GM23338 (cell line): ENCODE measurements at regions not wholly inside any gene's neighbourhood (a gene's known extent, or its start where the extent isn't known, plus 50 kb on each side); places are given as distances from the start of the nearest gene placed in this dataset.
A peak's percentile ranks its signal among the peaks of the same experiment; 100 is the strongest.

ENCODE experiments used
- ATAC-seq: fragments of 200-7000 bp; cut with Tn5 transposase; 3 replicates; pipeline ENCODE4 v1.9.1; 2020
- DNase-seq: peaks from one replicate; pipeline ENCODE4 v3.0.0-alpha.2; 2015; ENCODE audit warnings: low spot score
- H2AFZ ChIP-seq: fragments of 200-600 bp; sonication (generic); 2 replicates; pipeline ENCODE4 v1.8.0; 2016; ENCODE audit warnings: antibody characterized with exemption, mild to moderate bottlenecking, moderate library complexity
- H3F3A ChIP-seq: fragments of 200-600 bp; sonication (generic); replicated peaks from 2 replicates; pipeline ENCODE4 v1.8.0; 2017; ENCODE audit warnings: antibody characterized with exemption, mixed run types, low read depth
- H3K27ac ChIP-seq: fragments of 200-600 bp; sonication (generic); 2 replicates; pipeline ENCODE4 v1.6.1; 2016; ENCODE audit warnings: low read depth
- H3K27me3 ChIP-seq: fragments of 200-600 bp; sonication (generic); 2 replicates; pipeline ENCODE4 v1.8.0; 2016; ENCODE audit warnings: mild to moderate bottlenecking, mixed run types, moderate library complexity; ENCODE audit not compliant: insufficient read depth
- H3K36me3 ChIP-seq: fragments of 200-600 bp; sonication (generic); 2 replicates; pipeline ENCODE4 v1.8.0; 2016; ENCODE audit warnings: mild to moderate bottlenecking; ENCODE audit not compliant: insufficient read depth
- H3K4me1 ChIP-seq: fragments of 200-600 bp; sonication (generic); 2 replicates; pipeline ENCODE4 v1.8.0; 2016; ENCODE audit warnings: mild to moderate bottlenecking, moderate library complexity; ENCODE audit not compliant: insufficient read depth
- H3K4me2 ChIP-seq: fragments of 200-600 bp; sonication (generic); 2 replicates; pipeline ENCODE4 v1.7.1; 2017; ENCODE audit warnings: mixed run types
- H3K4me3 ChIP-seq: fragments of 200-600 bp; sonication (generic); 2 replicates; pipeline ENCODE4 v1.6.1; 2016; ENCODE audit warnings: mixed run types
- H3K79me2 ChIP-seq: fragments of 200-600 bp; sonication (generic); replicated peaks from 2 replicates; pipeline ENCODE4 v1.8.0; 2017; ENCODE audit warnings: mild to moderate bottlenecking; ENCODE audit not compliant: insufficient read depth
- H3K9me2 ChIP-seq: fragments of 200-600 bp; sonication (generic); 2 replicates; pipeline ENCODE4 v1.8.0; 2017; ENCODE audit not compliant: insufficient read depth
- H4K20me1 ChIP-seq: fragments of 200-600 bp; sonication (generic); replicated peaks from 2 replicates; pipeline ENCODE4 v1.8.0; 2017; ENCODE audit warnings: mild to moderate bottlenecking; ENCODE audit not compliant: insufficient read depth
- H3K27ac Mint-ChIP-seq: 2 replicates; pipeline ENCODE4 v1.8.0; 2020; ENCODE audit warnings: inconsistent platforms, mild to moderate bottlenecking, moderate library complexity, mixed read lengths
- H3K27me3 Mint-ChIP-seq: 3 replicates; pipeline ENCODE4 v1.8.0; 2022; ENCODE audit warnings: low read depth, mild to moderate bottlenecking, moderate library complexity, mixed read lengths, inconsistent platforms; ENCODE audit not compliant: insufficient read depth, poor library complexity
- H3K36me3 Mint-ChIP-seq: 3 replicates; pipeline ENCODE4 v1.8.0; 2021; ENCODE audit warnings: low read depth, mild to moderate bottlenecking, inconsistent platforms, moderate library complexity, mixed read lengths
- H3K4me1 Mint-ChIP-seq: 3 replicates; pipeline ENCODE4 v1.8.0; 2020; ENCODE audit warnings: mild to moderate bottlenecking, inconsistent platforms, mixed read lengths
- H3K4me3 Mint-ChIP-seq: 3 replicates; pipeline ENCODE4 v1.8.0; 2021; ENCODE audit warnings: moderate library complexity, mild to moderate bottlenecking, inconsistent platforms, mixed read lengths
- H3K9me3 Mint-ChIP-seq: 3 replicates; pipeline ENCODE4 v1.8.0; 2020; ENCODE audit warnings: moderate library complexity, mild to moderate bottlenecking, inconsistent platforms, mixed read lengths
- EZH2 ChIP-seq: fragments of 200-600 bp; sonication (generic); IDR thresholded peaks from one replicate; pipeline ENCODE4 v1.8.0; 2017; ENCODE audit warnings: antibody characterized with exemption, mild to moderate bottlenecking, low read depth; ENCODE audit not compliant: unreplicated experiment
- EZH2phosphoT487 ChIP-seq: fragments of 200-600 bp; sonication (generic); IDR thresholded peaks from one replicate; pipeline ENCODE4 v1.8.1; 2018; ENCODE audit warnings: antibody characterized with exemption; ENCODE audit not compliant: unreplicated experiment
- JUNB ChIP-seq: IDR thresholded peaks from one replicate; pipeline ENCODE4 v1.6.1; 2016; ENCODE audit warnings: antibody characterized with exemption; ENCODE audit not compliant: unreplicated experiment
- NANOG ChIP-seq: IDR thresholded peaks from 2 replicates; pipeline ENCODE4 v1.6.1; 2016; ENCODE audit warnings: antibody characterized with exemption, borderline replicate concordance
- POLR2AphosphoS5 ChIP-seq: IDR thresholded peaks from 2 replicates; pipeline ENCODE4 v1.6.1; 2016; ENCODE audit warnings: antibody characterized with exemption, low read depth
- STAT1 ChIP-seq: IDR thresholded peaks from one replicate; pipeline ENCODE4 v1.6.1; 2016; ENCODE audit warnings: antibody characterized with exemption; ENCODE audit not compliant: unreplicated experiment
- ZNF114 ChIP-seq: fragments of 250-450 bp; sonication (Bioruptor Pico); IDR thresholded peaks from 2 replicates; pipeline ENCODE4 v1.5.0; 2020; ENCODE audit warnings: mild to moderate bottlenecking, moderate library complexity
- ZNF331 ChIP-seq: fragments of 250-450 bp; sonication (Bioruptor Pico); IDR thresholded peaks from 2 replicates; pipeline ENCODE4 v1.5.0; 2020; ENCODE audit warnings: low read depth, mild to moderate bottlenecking, moderate library complexity
- TF ChIP-seq, protein P1 (sequence below), 2 experiments: fragments of 200-600 bp in 1 of 2; sonication (generic) in 1 of 2; conservative IDR thresholded peaks; 2 replicates each; pipeline versions ENCODE4 v1.5.1 to v1.6.1; 2016 to 2017; ENCODE audit warnings: antibody characterized with exemption in 2 of 2, low read depth in 2 of 2, mild to moderate bottlenecking in 2 of 2, moderate library complexity in 1 of 2
- TF ChIP-seq, protein P2 (sequence below): IDR thresholded peaks from one replicate; pipeline ENCODE4 v1.6.1; 2018; ENCODE audit warnings: antibody characterized with exemption; ENCODE audit not compliant: unreplicated experiment
- TF ChIP-seq, protein P3 (sequence below): IDR thresholded peaks from 2 replicates; pipeline ENCODE4 v1.6.1; 2016; ENCODE audit warnings: antibody characterized with exemption

DNA sequence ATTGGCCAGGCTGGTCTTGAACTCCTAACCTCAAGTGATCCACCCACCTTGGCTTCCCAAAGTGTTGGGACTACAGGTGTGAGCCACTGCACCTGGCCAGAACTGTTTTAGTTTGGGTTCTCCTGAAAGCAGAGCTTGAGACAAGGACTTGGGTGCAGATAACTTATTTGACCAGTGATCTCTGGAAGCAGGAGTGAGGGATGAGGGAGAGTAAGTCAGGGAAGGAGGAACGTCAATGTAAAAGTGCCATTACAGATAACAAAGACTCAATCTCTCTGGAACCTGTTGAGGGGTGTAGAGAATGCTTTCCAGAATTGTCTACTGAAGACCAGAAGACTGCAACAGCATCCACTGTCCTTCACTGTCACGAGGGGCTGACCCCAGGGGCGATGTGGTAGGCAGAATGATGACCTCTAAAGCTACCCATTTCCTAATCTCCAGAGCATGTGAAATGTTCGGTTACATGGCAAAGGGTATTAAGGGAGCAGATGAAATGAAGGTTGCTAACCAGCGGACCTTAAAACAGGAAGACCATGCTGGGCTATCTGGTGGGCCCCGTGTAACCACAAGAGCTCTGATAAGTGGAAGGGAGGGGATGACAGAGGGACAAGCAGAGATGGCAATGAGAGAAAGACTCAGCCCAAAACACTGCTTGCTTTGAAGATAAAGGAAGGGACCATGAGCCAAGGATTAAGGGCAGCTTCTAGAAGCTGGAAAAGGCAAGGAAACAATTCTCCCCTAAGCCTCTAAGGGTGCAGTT lies 207.8 kb downstream of the RBM19 start (continued):
- TF ChIP-seq, protein P1, sequence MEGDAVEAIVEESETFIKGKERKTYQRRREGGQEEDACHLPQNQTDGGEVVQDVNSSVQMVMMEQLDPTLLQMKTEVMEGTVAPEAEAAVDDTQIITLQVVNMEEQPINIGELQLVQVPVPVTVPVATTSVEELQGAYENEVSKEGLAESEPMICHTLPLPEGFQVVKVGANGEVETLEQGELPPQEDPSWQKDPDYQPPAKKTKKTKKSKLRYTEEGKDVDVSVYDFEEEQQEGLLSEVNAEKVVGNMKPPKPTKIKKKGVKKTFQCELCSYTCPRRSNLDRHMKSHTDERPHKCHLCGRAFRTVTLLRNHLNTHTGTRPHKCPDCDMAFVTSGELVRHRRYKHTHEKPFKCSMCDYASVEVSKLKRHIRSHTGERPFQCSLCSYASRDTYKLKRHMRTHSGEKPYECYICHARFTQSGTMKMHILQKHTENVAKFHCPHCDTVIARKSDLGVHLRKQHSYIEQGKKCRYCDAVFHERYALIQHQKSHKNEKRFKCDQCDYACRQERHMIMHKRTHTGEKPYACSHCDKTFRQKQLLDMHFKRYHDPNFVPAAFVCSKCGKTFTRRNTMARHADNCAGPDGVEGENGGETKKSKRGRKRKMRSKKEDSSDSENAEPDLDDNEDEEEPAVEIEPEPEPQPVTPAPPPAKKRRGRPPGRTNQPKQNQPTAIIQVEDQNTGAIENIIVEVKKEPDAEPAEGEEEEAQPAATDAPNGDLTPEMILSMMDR (conservative IDR thresholded peaks at IDR 0.05; ENCODE audit: low read depth in 2 of 2), result no peak

- no peak overlapping the region for H3K27ac Mint-ChIP-seq
- no peaks in the 10 kb centered on the region for H4K20me1 ChIP-seq
- no peaks in the 10 kb centered on the region for H3K27me3 ChIP-seq
- no peak overlapping the region for H3K4me3 ChIP-seq
- no peaks in the 10 kb centered on the region for H3K36me3 ChIP-seq
- DNase-seq, result peak; percentile 35
- no peak overlapping the region for H3K4me2 ChIP-seq
- H3K4me1 ChIP-seq, result no peaks in the 10 kb centered on the region
- H3K36me3 Mint-ChIP-seq, result no peaks in the 10 kb centered on the region; the same call in 2 of the 3 replicates
- H3F3A ChIP-seq, result no peaks in the 10 kb centered on the region
- no peaks in the 10 kb centered on the region for H3K9me2 ChIP-seq
- H3K27ac ChIP-seq, result no peak overlapping the region
- no peaks in the 10 kb centered on the region for H3K79me2 ChIP-seq
- peaks cover 4% of the 10 kb centered on the region; the same call in 2 of the 3 replicates for H3K4me1 Mint-ChIP-seq
- H2AFZ ChIP-seq, result no peak overlapping the region
- peaks cover under 1% of the 10 kb centered on the region; the same call in 1 of the 3 replicates for H3K9me3 Mint-ChIP-seq
- ATAC-seq, result peak; percentile 50; the same call in 2 of the 3 replicates
- TF ChIP-seq ZNF114 (CRISPR knock-in tag), result no peak
- TF ChIP-seq, protein P1 (conservative IDR thresholded peaks at IDR 0.05; ENCODE audit: low read depth in 2 of 2), result peak in 1 of 2 experiments; percentile 37; a peak in 2 of 4 replicates
- H3K4me3 Mint-ChIP-seq, result no peak overlapping the region
- peaks cover 6% of the 10 kb centered on the region for H3K27me3 Mint-ChIP-seq
Measured at GRCh38 chr12:113757221-113758002, 208.7 kb downstream of the RBM19 start.

DNA sequence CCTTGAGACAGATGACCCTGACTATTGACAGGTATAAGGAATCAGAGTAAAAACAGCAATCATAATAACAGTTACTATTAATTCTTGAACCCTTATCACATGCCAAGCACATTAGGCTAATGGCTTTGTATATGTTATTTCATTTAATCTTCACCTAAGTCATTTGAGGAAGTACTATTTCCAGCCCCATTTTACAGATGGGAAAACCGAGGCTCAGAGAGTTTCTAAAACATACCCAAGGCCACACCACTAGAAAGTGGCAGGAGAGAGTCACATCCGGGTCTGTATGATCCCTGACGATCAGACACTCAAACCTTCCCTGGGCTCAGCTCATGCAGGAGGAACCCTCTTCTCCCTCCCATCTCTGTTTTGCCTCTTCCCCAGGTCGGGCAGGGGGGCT lies 209.5 kb downstream of the RBM19 start:
- Histone ChIP-seq H3K4me3 (no peak overlapping the region), H3K4me1 (no peaks in the 10 kb centered on the region), H3K27me3 (no peaks in the 10 kb centered on the region), H2AFZ (no peak overlapping the region), H3K79me2 (no peaks in the 10 kb centered on the region), H3K9me2 (no peaks in the 10 kb centered on the region), H4K20me1 (no peaks in the 10 kb centered on the region), H3K36me3 (no peaks in the 10 kb centered on the region), H3K4me2 (no peak overlapping the region), H3K27ac (no peak overlapping the region), H3F3A (no peaks in the 10 kb centered on the region)
- H3K27ac Mint-ChIP-seq, result no peak overlapping the region
- H3K27me3 Mint-ChIP-seq, result peaks cover 7% of the 10 kb centered on the region
- peaks cover 8% of the 10 kb centered on the region for H3K9me3 Mint-ChIP-seq
- no peak overlapping the region for H3K4me3 Mint-ChIP-seq
- no peak for DNase-seq
- ATAC-seq, result no peak
- no peaks in the 10 kb centered on the region for H3K4me1 Mint-ChIP-seq
- H3K36me3 Mint-ChIP-seq, result peaks cover 7% of the 10 kb centered on the region; the same call in 2 of the 3 replicates
- TF ChIP-seq POLR2AphosphoS5, result no peak
- TF ChIP-seq, protein P2, sequence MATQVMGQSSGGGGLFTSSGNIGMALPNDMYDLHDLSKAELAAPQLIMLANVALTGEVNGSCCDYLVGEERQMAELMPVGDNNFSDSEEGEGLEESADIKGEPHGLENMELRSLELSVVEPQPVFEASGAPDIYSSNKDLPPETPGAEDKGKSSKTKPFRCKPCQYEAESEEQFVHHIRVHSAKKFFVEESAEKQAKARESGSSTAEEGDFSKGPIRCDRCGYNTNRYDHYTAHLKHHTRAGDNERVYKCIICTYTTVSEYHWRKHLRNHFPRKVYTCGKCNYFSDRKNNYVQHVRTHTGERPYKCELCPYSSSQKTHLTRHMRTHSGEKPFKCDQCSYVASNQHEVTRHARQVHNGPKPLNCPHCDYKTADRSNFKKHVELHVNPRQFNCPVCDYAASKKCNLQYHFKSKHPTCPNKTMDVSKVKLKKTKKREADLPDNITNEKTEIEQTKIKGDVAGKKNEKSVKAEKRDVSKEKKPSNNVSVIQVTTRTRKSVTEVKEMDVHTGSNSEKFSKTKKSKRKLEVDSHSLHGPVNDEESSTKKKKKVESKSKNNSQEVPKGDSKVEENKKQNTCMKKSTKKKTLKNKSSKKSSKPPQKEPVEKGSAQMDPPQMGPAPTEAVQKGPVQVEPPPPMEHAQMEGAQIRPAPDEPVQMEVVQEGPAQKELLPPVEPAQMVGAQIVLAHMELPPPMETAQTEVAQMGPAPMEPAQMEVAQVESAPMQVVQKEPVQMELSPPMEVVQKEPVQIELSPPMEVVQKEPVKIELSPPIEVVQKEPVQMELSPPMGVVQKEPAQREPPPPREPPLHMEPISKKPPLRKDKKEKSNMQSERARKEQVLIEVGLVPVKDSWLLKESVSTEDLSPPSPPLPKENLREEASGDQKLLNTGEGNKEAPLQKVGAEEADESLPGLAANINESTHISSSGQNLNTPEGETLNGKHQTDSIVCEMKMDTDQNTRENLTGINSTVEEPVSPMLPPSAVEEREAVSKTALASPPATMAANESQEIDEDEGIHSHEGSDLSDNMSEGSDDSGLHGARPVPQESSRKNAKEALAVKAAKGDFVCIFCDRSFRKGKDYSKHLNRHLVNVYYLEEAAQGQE, result no peak
- TF ChIP-seq, protein P3, sequence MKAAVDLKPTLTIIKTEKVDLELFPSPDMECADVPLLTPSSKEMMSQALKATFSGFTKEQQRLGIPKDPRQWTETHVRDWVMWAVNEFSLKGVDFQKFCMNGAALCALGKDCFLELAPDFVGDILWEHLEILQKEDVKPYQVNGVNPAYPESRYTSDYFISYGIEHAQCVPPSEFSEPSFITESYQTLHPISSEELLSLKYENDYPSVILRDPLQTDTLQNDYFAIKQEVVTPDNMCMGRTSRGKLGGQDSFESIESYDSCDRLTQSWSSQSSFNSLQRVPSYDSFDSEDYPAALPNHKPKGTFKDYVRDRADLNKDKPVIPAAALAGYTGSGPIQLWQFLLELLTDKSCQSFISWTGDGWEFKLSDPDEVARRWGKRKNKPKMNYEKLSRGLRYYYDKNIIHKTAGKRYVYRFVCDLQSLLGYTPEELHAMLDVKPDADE, result no peak
- TF ChIP-seq NANOG, result no peak
- no peak for TF ChIP-seq JUNB
- no peak for TF ChIP-seq STAT1
- no peak for TF ChIP-seq EZH2
- TF ChIP-seq ZNF331 (CRISPR knock-in tag), result no peak
- no peak for TF ChIP-seq EZH2phosphoT487
- TF ChIP-seq ZNF114 (CRISPR knock-in tag), result no peak
